Upper lobe of right lung (tissue), 1 donor: ENCODE measurements at regions not wholly inside any gene's neighbourhood (a gene's known extent, or its start where the extent isn't known, plus 50 kb on each side); places are given as distances from the start of the nearest gene placed in this dataset.

Source experiments
- ATAC-seq: fragments of 200-7000 bp; cut with Tn5 transposase; one replicate; pipeline ENCODE4 v1.9.1; 2020; ENCODE audit warnings: mild to moderate bottlenecking, moderate library complexity
- DNase-seq: peaks from one replicate; pipeline ENCODE4 v3.0.0-alpha.2; 2020
- H3K27ac ChIP-seq: fragments of 200-600 bp; one replicate; pipeline ENCODE4 v1.8.0; 2022
- H3K27me3 ChIP-seq: fragments of 200-600 bp; one replicate; pipeline ENCODE4 v1.8.0; 2022; ENCODE audit warnings: mild to moderate bottlenecking
- H3K36me3 ChIP-seq: fragments of 200-600 bp; one replicate; pipeline ENCODE4 v1.8.0; 2022
- H3K4me1 ChIP-seq: fragments of 200-600 bp; one replicate; pipeline ENCODE4 v1.8.0; 2022
- H3K4me3 ChIP-seq: fragments of 200-600 bp; one replicate; pipeline ENCODE4 v1.8.0; 2022; ENCODE audit warnings: mild to moderate bottlenecking
- H3K9me3 ChIP-seq: fragments of 200-600 bp; one replicate; pipeline ENCODE4 v1.8.0; 2022
- intact Hi-C: fragments of 100-400 bp; cut with DNase I; formaldehyde crosslinking; loops from one replicate; pipeline ENCODE4 v1.11.0; 2022
- TF ChIP-seq, protein P1 (sequence below): fragments of 200-600 bp; IDR thresholded peaks from one replicate; pipeline ENCODE4 v1.8.0; 2022; ENCODE audit warnings: antibody characterized with exemption
- donor health status: DM: no; HTN: yes; CAD: no; lungs with severe emphysema.

DNA sequence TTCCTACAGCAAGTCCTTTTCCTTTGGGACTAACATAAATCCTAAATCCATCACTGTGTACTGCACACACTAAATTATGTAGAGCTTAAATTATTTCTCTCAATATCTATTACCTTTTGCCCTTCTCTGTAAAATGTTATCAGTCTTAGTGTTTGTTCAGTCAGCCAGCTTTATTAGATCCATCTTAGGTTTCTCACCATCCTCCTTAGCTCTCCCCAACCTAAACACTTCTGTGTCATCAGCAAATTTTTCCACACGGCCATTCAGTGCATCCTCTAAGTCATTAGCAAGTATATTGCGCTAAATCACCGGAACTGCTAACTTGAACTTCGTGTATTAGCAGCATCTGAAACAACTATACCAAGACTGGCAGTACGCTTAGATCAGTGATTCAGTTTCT is 142.1 kb upstream of the ZNF438 start:
- Histone ChIP-seq H3K4me1 (no peaks in the 10 kb centered on the region), H3K9me3 (no peaks in the 10 kb centered on the region), H3K27ac (no peak overlapping the region), H3K4me3 (no peak overlapping the region), H3K27me3 (no peaks in the 10 kb centered on the region), H3K36me3 (no peaks in the 10 kb centered on the region)
- ATAC-seq (no peak), DNase-seq (no peak)
- TF ChIP-seq, protein P1, sequence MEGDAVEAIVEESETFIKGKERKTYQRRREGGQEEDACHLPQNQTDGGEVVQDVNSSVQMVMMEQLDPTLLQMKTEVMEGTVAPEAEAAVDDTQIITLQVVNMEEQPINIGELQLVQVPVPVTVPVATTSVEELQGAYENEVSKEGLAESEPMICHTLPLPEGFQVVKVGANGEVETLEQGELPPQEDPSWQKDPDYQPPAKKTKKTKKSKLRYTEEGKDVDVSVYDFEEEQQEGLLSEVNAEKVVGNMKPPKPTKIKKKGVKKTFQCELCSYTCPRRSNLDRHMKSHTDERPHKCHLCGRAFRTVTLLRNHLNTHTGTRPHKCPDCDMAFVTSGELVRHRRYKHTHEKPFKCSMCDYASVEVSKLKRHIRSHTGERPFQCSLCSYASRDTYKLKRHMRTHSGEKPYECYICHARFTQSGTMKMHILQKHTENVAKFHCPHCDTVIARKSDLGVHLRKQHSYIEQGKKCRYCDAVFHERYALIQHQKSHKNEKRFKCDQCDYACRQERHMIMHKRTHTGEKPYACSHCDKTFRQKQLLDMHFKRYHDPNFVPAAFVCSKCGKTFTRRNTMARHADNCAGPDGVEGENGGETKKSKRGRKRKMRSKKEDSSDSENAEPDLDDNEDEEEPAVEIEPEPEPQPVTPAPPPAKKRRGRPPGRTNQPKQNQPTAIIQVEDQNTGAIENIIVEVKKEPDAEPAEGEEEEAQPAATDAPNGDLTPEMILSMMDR = no peak
- intact Hi-C loops = no loop called here

DNA sequence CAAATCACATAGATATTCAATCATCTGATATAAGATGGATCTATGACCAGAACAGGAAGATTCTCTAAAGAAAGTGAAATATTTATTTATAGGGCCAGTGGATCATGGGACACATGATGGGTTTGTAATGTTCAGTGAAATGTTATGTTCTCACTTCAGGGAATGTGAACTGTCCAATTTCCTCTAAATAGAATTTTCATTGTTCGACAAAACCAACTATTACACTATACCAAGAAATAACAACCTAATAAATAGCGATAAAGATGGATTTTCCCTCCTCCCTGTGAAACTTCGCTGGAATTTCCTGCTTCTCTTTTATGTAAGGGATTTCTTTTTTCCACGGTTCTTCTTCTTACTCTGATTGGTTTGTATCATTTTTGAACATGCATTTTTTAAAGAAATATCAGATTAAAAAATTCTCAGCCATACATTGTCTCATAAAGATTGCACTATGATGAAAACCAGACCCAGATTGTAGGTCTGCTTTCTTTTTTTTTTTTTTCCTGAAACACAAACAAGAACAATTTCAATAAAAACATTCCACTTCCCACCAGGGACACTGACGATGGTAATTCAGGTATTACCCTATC is 139.8 kb upstream of the ZEB1 start:
- no peaks in the 10 kb centered on the region for H3K27me3 ChIP-seq
- intact Hi-C loops = no loop called here

DNA sequence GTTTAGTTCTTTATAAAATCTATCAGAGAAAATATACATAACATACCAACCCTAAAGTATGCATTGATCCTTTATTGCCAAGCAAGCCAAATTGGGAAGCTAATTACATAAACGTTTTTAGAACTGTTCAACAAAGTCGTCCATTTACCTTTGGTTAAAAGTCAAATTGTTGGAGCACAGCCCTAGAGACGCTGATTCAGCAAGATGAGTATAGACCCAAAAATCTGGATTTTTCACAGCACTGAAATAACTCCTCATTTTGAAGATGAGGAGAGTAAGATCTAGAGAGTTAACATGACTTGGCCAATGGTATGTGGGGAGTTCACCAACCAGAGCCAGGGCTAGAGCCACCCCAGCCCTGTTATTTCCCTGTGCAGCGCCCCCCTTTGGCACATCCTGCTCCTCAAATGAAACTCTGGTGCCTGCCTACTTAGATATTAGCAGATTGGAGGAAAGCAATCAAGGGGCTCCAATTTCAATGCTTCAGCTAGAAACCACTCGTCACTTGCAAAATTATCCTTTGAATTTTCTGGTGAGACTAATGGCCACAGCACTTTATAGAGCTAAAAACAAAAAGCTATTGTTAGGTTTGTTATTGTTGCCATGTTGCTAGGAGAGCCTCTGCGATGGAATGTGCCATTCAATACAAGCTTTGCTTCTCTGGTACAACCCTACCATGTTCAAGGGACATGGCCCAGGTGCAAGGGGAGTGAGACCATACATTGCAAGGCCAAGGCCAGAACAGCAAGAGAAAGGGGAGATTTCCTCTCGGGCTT is 132.6 kb upstream of the ZEB1 start:
- H3K4me3 ChIP-seq = no peak overlapping the region
- no peaks in the 10 kb centered on the region for H3K36me3 ChIP-seq
- TF ChIP-seq, protein P1 = no peak
- no peaks in the 10 kb centered on the region for H3K4me1 ChIP-seq
- H3K27me3 ChIP-seq = no peaks in the 10 kb centered on the region
- H3K27ac ChIP-seq = no peak overlapping the region
- no peak for ATAC-seq
- intact Hi-C loops = no loop called here
- no peak for DNase-seq
- H3K9me3 ChIP-seq = no peaks in the 10 kb centered on the region

More for the DNA sequence above, 139.8 kb upstream of the ZEB1 start:
- Histone ChIP-seq H3K4me3 (no peak overlapping the region), H3K4me1 (no peaks in the 10 kb centered on the region), H3K27ac (no peak overlapping the region), H3K9me3 (no peaks in the 10 kb centered on the region), H3K36me3 (no peaks in the 10 kb centered on the region)
- DNase-seq = no peak
- TF ChIP-seq, protein P1 = no peak
- no peak for ATAC-seq

DNA sequence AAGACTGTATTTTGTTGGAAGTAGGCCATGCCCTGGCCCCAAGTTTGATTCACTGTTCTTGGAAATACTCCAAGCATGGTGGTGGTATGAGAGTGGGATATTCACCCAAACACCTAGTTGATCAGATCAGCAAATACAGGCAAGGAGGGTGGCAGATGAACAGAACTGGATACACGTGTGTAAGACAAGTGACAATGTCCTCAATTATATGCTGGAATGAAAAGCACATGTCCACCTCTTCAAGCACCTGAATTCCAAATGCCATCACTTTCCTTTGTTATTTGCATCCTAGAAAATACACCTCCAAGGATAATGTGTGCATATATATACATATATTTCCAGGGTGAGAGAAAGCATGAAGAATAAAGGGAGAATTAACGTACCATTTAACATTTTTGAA is 131.8 kb upstream of the ZEB1 start:
- Histone ChIP-seq H3K4me1 (no peaks in the 10 kb centered on the region), H3K9me3 (no peaks in the 10 kb centered on the region), H3K4me3 (no peak overlapping the region), H3K36me3 (no peaks in the 10 kb centered on the region), H3K27ac (no peak overlapping the region), H3K27me3 (no peaks in the 10 kb centered on the region)
- TF ChIP-seq, protein P1 = no peak
- DNase-seq = no peak
- intact Hi-C loops = no loop called here
- no peak for ATAC-seq

DNA sequence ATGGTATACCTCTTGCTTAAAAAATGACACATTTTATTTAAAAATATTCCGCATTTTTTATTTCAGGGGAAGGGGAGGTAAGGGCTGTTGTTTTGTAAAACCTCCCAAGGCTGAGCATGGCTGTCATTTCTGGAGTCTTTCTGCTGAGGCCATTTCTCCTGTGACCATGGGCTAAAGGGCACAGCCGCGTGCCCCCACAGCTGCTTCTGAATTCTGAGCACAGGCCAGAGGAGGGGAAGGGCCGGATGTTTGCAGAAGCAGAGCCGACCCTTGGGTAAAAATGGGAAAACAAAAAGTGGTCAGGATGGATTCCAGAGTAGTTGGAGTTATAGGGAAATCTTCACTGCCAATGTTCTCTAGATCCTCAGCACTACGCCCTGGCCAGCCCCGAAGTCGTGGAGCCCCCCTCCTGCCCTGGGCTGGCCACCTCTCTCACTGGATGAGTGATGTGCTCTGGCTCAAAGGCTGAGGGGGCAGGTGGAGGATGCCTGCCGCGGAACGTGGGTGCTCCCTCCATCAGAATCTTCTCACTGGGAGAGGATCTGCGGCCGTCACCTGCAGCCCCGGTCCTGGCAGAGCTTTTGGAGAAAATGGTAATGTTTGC is 131.3 kb upstream of the ZEB1 start:
- no peaks in the 10 kb centered on the region for H3K27me3 ChIP-seq
- no peak overlapping the region for H3K27ac ChIP-seq
- intact Hi-C loops = no loop called here
- TF ChIP-seq, protein P1 = no peak
- H3K9me3 ChIP-seq = no peaks in the 10 kb centered on the region
- no peak overlapping the region for H3K4me3 ChIP-seq
- no peaks in the 10 kb centered on the region for H3K4me1 ChIP-seq
- no peak for ATAC-seq
- DNase-seq = no peak
- H3K36me3 ChIP-seq = no peaks in the 10 kb centered on the region
